Epidermal melanocyte (primary cell): ENCODE measurements at regions not wholly inside any gene's neighbourhood (a gene's known extent, or its start where the extent isn't known, plus 50 kb on each side); places are given as distances from the start of the nearest gene placed in this dataset.
"Not testable (repeated sequence)": the region's sequence is repeated elsewhere in the genome, so short reads cannot be mapped to it uniquely, and the experiment has no call there.

Source experiments
- DNase-seq: peaks from one replicate; pipeline ENCODE4 v3.0.0; 2011; ENCODE audit warnings: low spot score; ENCODE audit not compliant: insufficient read length

- no peak for DNase-seq
These were observed 357.5 kb downstream of the GALC start for GRCh38 chr14:87635442-87635841.

GRCh38 chr14:87632796-87633195 is 360.2 kb downstream of the GALC start:
- no peak for DNase-seq

GRCh38 chr14:87630846-87631245 is 362.1 kb downstream of the GALC start:
- DNase-seq, result no peak

DNA sequence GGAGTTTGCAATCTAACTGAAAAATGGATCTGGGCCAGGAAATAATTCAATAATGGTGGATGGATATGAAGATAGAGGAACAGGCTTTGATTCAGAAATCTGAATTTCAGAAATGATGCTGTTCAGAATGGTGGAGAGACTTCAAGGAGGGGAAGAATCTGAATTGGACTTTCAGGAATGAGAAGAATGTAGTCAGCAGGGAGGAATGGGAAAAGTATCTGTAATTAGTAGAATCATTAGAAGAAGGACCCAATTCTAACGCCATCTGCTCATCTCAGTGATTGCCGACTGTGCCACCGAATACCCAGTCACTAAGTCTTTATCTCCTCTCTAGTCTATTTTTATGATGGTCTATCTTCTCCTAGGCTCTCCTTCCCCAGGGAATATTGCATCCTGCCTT is 363.2 kb downstream of the GALC start:
- no peak for DNase-seq

DNA sequence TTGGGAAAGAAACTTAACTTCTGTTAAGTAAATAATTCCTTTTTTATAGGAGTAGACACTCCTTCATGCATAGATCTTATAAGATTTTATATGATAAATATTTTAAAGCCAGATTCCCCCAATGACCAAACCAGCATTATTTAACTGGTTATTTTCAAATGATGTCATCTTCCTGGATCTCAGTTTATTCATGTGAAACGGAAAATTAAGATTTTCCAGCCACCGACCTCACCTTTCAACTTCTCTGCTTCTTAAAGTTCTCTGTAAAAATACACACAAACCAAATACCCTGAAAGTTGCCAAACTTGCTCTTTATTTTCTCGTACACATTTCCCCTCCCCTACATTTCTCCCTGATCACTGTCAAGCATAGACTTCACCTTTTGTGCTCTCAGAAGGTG is 364.2 kb downstream of the GALC start:
- no peak for DNase-seq

DNA sequence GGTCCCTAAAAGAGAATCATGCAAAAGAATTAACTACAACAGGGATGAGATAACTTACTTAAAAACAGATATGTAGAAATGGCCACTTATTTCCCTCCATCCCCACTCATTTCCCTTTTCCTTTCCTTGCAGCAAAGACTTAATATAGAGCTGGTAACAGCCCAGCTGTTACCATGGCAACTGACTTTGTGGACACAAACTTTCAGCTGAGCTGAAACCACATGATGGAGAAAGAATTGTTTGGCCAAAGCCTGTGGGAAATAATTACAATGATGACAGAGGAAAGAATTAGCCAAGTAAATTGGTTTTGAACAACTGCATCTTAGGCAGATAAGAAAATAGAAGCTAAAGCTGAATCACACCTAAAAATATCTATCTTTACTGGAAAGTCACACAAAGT is 364.9 kb downstream of the GALC start:
- peak; percentile 61 for DNase-seq

- no peak for DNase-seq
These were observed 366.7 kb downstream of the GALC start for GRCh38 chr14:87626266-87626665.

DNA sequence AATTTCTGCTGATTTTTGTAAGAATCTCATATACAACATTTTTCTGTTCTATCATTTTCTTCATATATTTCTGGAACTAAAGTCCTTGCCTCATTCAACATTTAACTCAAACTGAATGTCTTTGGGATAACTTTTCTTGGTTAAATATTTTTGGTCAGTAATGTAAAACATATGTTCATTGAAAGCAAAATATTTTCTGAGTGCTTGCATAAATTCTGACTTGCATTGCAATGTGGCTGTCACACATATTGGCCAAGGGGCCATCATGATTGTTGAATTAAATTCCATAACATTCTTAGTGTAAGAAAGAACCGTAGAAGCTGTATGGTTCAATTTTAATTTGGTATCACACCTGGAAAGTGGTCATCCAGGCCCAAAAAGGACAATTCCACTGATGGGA is 369.4 kb downstream of the GALC start:
- no peak for DNase-seq

DNA sequence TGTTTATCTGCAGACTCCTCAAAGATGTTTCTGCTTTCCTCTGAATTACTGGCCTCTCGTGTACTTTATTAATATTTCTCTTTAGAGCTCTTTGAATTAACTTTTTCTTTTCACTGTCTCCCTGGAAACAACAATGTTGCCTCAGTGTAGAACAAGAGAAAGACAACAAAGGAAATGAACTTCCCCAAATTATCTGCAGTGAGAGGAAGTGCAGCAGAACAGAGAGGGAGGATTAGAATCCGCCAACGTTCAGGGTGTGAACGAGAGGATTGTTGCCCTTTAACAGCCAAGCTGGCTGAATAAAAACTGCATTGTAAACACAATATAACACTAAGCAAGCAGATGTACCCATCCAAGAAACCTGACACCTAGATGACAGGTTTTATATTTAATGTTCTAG is 375.9 kb downstream of the GALC start:
- DNase-seq, result no peak

- DNase-seq, result peak; percentile 73
These were observed 376.9 kb downstream of the GALC start for GRCh38 chr14:87615822-87616679.

- no peak for DNase-seq
These were observed 377.9 kb downstream of the GALC start for GRCh38 chr14:87615047-87615446.

- DNase-seq, result no peak
These were observed 379.1 kb downstream of the GALC start for GRCh38 chr14:87613881-87614280.

- not testable (repeated sequence) for DNase-seq
These were observed 385.9 kb downstream of the GALC start for GRCh38 chr14:87607056-87607455.

DNA sequence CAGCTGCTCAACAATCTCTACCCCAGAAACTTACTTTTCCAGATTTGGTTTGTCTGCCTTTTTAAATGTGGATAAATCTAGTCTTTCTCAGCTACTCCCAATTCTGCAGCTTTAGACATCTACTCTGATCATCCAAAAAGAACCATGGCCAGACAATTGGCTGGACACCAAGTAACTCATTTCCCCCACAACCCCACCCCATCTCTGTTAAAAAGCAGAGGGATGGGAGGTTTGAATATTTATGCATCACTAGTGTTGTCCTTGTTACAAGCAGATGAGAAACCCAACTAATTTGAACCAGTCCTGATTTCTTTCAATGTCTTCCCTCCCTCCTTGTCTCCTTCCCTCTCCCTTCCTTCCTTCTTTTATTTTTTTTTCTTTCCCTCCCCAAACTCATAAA is 391.9 kb downstream of the GALC start:
- DNase-seq, result no peak

- DNase-seq, result no peak
These were observed 392.7 kb downstream of the GALC start for GRCh38 chr14:87600240-87600639.

GRCh38 chr14:87581298-87581697 is 411.7 kb downstream of the GALC start:
- DNase-seq, result no peak

GRCh38 chr14:87579036-87579435 is 413.9 kb downstream of the GALC start:
- no peak for DNase-seq

DNA sequence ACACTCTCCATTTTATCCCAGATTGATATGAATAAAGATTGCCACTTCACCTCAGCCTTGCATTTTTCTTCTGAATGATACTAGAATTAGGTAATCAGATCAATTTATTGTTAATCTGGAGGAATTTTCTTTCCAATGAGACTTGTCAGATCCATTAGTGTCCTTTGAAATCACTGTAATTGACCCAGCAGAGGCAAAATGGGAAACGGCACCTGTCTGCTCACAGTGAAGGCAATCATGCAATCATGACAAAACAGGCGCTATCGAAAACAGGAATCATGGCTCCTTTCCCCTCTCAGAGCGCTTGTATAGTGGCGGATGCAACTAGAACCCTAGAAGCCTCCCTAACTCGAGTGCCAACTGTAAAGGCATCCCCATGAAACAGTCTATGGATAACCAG is 417.6 kb downstream of the GALC start:
- no peak for DNase-seq

DNA sequence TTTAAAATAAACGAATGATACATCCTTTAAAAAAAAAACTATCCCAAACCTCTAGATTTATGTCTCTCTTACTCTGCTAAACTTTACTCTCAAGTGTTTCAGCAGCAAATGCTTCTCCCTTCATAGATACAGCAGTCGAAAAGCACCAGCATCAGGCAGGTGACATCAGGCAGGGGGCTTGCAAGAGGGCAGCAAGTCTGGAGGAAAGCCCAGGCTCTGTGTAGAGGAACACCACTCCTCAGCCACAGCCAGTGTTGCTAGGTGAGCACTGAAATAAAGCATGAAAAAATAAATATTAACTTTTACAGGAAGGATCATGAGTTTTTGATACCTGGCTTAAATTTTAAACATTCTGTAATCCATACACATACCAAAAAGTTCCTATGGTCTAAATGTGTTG is 419.4 kb downstream of the GALC start:
- DNase-seq, result no peak

DNA sequence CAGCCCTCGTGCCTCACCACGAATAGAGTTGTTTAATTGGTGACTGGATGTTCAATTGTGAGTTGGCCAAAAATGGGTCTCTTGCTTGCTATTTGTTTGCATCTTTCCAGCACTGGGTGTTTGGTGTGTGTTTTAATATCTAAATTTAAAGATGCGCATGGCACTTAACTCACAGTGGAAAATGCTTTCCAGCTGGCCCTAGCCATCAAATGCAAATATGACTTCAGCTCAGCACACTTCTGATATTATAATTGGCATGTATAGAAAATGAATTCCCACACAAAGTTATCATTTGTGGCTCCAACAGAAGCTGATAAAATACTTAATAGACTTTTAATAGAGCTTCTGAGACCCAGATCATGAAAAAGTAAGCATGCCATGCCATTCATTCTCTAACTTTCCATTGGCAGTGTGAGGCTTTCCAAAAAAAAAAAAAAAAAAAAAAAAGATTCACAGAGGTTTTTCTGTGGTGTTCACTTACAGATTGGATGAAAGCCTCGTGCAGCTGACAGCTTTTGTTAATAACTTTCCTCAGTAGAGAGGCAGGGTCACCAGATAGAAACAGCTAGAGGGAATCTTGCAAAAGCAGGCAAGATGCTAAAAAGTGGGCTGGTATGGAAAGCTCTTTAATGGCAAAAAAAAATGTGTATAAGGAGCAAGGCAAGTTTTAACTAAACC is 425.2 kb downstream of the GALC start:
- no peak for DNase-seq

DNA sequence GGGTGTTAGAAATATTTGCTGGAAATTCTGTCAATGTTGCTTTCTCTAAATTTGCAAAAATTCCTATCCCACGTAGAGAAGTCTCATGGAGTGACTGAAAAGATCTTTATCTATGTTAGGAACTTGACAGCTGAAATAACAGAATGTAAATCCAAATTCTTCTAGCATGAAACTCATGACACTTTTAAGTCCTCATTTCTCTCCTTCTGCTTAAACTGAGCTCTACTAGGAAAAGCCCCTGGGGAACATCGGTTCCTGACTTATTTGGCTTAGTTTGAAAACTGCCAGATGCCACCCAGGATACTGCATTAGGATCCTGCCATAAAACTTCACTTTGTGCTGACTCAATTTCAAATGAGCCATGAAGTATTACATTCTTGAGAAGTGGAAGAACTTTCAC is 426.0 kb downstream of the GALC start:
- DNase-seq, result peak; percentile 19

- DNase-seq, result no peak
These were observed 445.4 kb downstream of the GALC start for GRCh38 chr14:87547536-87547935.

GRCh38 chr14:87542288-87542687 is 450.7 kb downstream of the GALC start:
- DNase-seq, result no peak
